ENCODE measurements at regions not wholly inside any gene's neighbourhood (a gene's known extent, or its start where the extent isn't known, plus 50 kb on each side); places are given as distances from the start of the nearest gene placed in this dataset.

- peaks cover 0 to 5% (median 3%) of the 10 kb centered on the region in 3 donors for H3K4me1 ChIP-seq (ENCODE audit: control insufficient read depth in 2 of 3, insufficient read depth in 2 of 3, low read depth in 1 of 3, low read length in 3 of 3)
- no peaks in the 10 kb centered on the region for H3K36me3 ChIP-seq (ENCODE audit: control insufficient read depth in 2 of 3, insufficient read depth in 3 of 3, low read length in 3 of 3)
- no peak overlapping the region for H3K9ac ChIP-seq (ENCODE audit: low read length in 3 of 3)
- H3K27ac ChIP-seq (ENCODE audit: low read depth in 2 of 2, low read length in 2 of 2): no peak overlapping the region
- no peak for TF ChIP-seq CTCF (IDR thresholded peaks at IDR 0.05; ENCODE audit: borderline replicate concordance, extremely low read depth, insufficient read depth)
- intact Hi-C loops (cut with DNase I): no loop called here
- H3K4me3 ChIP-seq (ENCODE audit: low read length in 3 of 3): no peak overlapping the region
- FAIRE-seq (no peak), DNase-seq (no peak)
- peaks cover 0 to 2% (median 0%) of the 10 kb centered on the region in 3 donors for H3K9me3 ChIP-seq (ENCODE audit: control insufficient read depth in 2 of 3, insufficient read depth in 1 of 3, low read length in 3 of 3)
- H3K27me3 ChIP-seq (ENCODE audit: control insufficient read depth, insufficient read depth, low read length): no peaks in the 10 kb centered on the region
These were observed 168.5 kb downstream of the HSD17B3 start for GRCh38 chr9:96133321-96134021.

- Histone ChIP-seq H3K4me3 (ENCODE audit: low read length in 3 of 3) (no peak overlapping the region), H3K36me3 (ENCODE audit: control insufficient read depth in 2 of 3, insufficient read depth in 3 of 3, low read length in 3 of 3) (no peaks in the 10 kb centered on the region), H3K27me3 (ENCODE audit: control insufficient read depth, insufficient read depth, low read length) (no peaks in the 10 kb centered on the region), H3K9ac (ENCODE audit: low read length in 3 of 3) (no peak overlapping the region), H3K27ac (ENCODE audit: low read depth in 2 of 2, low read length in 2 of 2) (no peak overlapping the region), H3K4me1 (ENCODE audit: control insufficient read depth in 2 of 3, insufficient read depth in 2 of 3, low read depth in 1 of 3, low read length in 3 of 3) (peaks cover 0 to 2% (median under 1%) of the 10 kb centered on the region in 3 donors), H3K9me3 (ENCODE audit: control insufficient read depth in 2 of 3, insufficient read depth in 1 of 3, low read length in 3 of 3) (no peaks in the 10 kb centered on the region)
- intact Hi-C loops (cut with DNase I): no loop called here
- no peak for FAIRE-seq
- no peak for DNase-seq
- TF ChIP-seq CTCF (IDR thresholded peaks at IDR 0.05; ENCODE audit: borderline replicate concordance, extremely low read depth, insufficient read depth): no peak
These were observed 170.2 kb downstream of the HSD17B3 start for GRCh38 chr9:96131825-96132224.

- H3K36me3 ChIP-seq (ENCODE audit: control insufficient read depth in 2 of 3, insufficient read depth in 3 of 3, low read length in 3 of 3): no peaks in the 10 kb centered on the region
- no peaks in the 10 kb centered on the region for H3K9me3 ChIP-seq (ENCODE audit: control insufficient read depth in 2 of 3, insufficient read depth in 1 of 3, low read length in 3 of 3)
- no peaks in the 10 kb centered on the region for H3K27me3 ChIP-seq (ENCODE audit: control insufficient read depth, insufficient read depth, low read length)
- H3K4me1 ChIP-seq (ENCODE audit: control insufficient read depth in 2 of 3, insufficient read depth in 2 of 3, low read depth in 1 of 3, low read length in 3 of 3): no peaks in the 10 kb centered on the region
- no peak for TF ChIP-seq CTCF (IDR thresholded peaks at IDR 0.05; ENCODE audit: borderline replicate concordance, extremely low read depth, insufficient read depth)
- FAIRE-seq (no peak), DNase-seq (no peak)
- H3K9ac ChIP-seq (ENCODE audit: low read length in 3 of 3): no peak overlapping the region
- intact Hi-C loops (cut with DNase I): no loop called here
- H3K4me3 ChIP-seq (ENCODE audit: low read length in 3 of 3): no peak overlapping the region
- no peak overlapping the region for H3K27ac ChIP-seq (ENCODE audit: low read depth in 2 of 2, low read length in 2 of 2)
These were observed 171.0 kb downstream of the HSD17B3 start for GRCh38 chr9:96130970-96131369.

GRCh38 chr9:96129747-96130146 lies 172.2 kb downstream of the HSD17B3 start:
- DNase-seq (peak in 1 of 5 donors; percentile 49), FAIRE-seq (no peak)
- no peak overlapping the region for H3K4me3 ChIP-seq (ENCODE audit: low read length in 3 of 3)
- TF ChIP-seq CTCF (IDR thresholded peaks at IDR 0.05; ENCODE audit: borderline replicate concordance, extremely low read depth, insufficient read depth): no peak
- no peak overlapping the region for H3K27ac ChIP-seq (ENCODE audit: low read depth in 2 of 2, low read length in 2 of 2)
- no peaks in the 10 kb centered on the region for H3K4me1 ChIP-seq (ENCODE audit: control insufficient read depth in 2 of 3, insufficient read depth in 2 of 3, low read depth in 1 of 3, low read length in 3 of 3)
- H3K9me3 ChIP-seq (ENCODE audit: control insufficient read depth in 2 of 3, insufficient read depth in 1 of 3, low read length in 3 of 3): no peaks in the 10 kb centered on the region
- no peaks in the 10 kb centered on the region for H3K27me3 ChIP-seq (ENCODE audit: control insufficient read depth, insufficient read depth, low read length)
- intact Hi-C loops (cut with DNase I): no loop called here
- H3K36me3 ChIP-seq (ENCODE audit: control insufficient read depth in 2 of 3, insufficient read depth in 3 of 3, low read length in 3 of 3): no peaks in the 10 kb centered on the region
- H3K9ac ChIP-seq (ENCODE audit: low read length in 3 of 3): no peak overlapping the region
